ENCODE measurements at regions not wholly inside any gene's neighbourhood (a gene's known extent, or its start where the extent isn't known, plus 50 kb on each side); places are given as distances from the start of the nearest gene placed in this dataset.
"Not testable (repeated sequence)": the region's sequence is repeated elsewhere in the genome, so short reads cannot be mapped to it uniquely, and the experiment has no call there.

DNA sequence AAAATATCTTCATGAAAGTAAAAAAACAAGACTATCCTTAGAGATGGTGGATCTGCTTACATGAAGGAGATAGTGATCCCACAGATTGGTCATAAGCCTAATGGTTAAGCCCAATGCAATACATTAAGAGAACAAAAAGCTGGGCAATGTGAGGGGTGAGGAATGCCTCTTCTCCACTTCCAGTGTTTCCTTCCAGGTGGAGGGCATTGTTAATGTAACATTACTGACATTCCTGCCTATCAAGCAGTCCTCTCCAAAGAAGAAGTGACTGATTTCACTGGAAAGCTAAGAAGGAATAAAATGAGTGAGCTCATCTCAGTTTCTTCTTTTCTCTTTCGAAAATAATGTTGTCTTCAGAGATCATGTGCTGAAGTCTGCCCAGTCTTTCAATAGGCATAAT, 207.8 kb downstream of the RAB38 start:
- DNase-seq = no peak

DNA sequence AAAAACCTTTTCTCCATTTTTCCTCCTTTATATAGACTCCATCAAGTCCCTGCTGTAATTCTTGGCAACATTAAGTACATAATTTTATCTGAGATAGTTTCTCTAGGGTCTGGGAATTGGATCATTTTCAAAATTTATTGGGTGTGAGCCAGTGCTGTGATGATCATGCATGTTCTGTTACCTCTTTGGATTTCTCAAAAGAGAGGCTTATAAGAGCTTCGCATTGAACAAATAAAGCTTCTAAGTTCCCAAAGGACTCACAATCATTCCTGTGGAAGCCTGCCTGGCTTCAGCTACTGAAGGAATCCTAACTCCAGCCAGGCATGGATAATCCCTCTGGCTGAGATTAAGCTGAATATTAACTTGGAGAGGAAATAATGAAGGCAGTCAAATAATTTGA, 208.5 kb downstream of the RAB38 start:
- DNase-seq = peak; percentile 41

DNA sequence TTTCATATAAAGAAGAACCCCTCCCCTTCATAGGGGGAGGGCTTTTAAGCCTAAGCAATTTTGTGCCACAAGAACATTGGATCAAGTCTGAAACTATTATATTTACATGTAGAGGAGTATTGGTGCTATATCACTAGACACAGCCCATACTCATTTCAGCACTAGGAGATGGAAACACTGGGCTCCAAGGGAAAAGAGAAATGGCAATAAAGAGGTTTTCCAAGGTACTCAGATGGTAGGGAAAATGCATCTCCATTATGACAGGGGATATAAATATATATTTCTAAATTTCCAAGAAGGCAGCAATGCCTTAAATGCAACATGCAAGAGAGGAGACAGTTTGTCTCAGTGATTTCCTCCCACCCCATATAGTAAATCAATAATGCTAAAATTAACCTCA, 209.0 kb downstream of the RAB38 start:
- no peak for DNase-seq

DNA sequence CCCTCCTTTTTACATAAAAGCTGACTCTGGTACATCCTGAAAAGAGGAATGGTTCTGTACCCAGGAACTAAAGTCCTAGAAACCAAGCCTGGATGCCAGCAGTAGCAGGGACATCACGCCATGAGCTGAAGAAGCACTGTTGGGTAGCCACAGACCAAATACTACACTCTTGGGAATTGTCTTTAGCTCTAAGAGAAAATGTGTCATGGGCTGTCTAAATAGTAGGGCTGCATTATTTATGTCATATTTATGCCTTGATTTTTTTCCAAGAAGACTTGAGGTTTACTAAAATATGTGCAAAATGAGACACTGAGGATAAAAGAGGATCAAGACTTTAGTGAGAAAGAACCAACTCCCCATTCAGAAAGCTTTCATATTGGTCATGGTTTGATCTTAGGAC, 213.6 kb downstream of the RAB38 start:
- DNase-seq = no peak

DNA sequence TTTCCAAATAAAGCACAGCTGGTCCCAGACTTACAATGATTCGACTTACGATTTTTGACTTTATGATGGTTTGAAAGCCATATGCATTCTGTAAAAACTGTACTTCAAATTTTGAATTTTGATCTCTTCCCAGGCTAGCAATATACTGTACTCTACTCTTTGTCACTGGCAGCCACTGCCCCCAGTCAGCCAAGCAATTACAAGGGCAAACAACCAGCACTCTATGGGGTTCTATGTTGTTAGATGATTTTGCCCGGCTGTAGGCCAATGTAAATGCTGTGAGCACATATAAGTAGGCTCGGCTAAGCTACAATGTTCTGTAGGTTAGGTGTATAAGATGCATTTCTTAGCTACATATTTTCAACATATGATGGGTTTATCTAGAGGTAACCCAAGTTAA, 217.3 kb downstream of the RAB38 start:
- no peak for DNase-seq

DNA sequence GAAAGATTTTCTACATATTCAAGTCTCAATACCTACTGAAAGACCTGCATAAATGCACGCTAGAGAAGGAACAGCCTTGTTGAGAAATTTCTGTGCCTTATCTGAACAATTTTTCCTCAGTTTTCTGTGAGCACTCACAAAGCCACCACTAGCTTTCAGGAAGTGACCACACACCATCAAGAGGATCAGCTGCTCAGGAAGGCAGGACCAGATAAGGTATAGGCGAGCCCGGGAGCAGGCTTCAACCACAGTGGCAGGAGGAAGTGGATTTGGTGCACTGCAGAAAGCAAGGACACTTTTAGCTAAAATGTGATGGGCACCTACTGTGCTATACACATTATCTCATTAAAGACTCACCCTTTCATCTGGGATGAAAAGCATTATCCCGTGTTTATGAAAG, 220.8 kb downstream of the RAB38 start:
- DNase-seq = no peak

DNA sequence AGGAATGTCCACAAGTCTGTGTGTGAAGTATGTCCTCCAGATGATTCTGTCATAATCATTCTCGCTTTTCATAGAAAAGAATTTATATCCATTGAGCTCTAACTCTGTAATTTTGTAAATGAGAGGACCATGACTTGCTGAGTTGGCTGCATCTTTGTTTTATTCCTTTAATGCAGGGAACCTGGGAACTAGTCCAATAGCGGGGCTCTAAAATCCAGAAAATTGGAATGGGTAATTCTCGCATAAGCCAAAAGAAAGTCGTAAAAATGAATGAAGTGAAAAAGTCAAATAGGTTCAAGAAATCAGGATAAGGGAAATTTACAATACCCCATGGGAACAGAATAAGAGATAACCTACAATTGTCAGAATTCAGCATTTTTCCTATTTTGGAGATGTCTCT, 232.5 kb downstream of the RAB38 start:
- peak; percentile 26 for DNase-seq

DNA sequence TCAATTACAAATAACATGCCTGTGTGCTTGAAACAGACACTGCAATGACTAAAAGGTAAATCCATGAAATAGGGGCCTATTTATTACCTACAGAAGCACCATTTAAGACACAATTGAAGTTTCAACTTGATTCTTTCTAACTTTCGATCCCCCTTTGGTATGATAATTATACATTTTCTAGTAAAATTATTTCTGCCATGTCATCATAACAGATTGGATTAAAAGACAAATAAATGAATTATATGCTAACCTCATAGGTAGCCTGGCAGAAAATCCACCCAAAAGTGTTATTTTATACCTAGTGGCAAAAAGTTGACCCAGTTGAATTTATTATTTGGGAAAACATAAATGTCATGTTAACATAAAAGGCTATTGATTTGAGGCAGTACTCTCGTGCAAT, 241.1 kb downstream of the RAB38 start:
- no peak for DNase-seq

DNA sequence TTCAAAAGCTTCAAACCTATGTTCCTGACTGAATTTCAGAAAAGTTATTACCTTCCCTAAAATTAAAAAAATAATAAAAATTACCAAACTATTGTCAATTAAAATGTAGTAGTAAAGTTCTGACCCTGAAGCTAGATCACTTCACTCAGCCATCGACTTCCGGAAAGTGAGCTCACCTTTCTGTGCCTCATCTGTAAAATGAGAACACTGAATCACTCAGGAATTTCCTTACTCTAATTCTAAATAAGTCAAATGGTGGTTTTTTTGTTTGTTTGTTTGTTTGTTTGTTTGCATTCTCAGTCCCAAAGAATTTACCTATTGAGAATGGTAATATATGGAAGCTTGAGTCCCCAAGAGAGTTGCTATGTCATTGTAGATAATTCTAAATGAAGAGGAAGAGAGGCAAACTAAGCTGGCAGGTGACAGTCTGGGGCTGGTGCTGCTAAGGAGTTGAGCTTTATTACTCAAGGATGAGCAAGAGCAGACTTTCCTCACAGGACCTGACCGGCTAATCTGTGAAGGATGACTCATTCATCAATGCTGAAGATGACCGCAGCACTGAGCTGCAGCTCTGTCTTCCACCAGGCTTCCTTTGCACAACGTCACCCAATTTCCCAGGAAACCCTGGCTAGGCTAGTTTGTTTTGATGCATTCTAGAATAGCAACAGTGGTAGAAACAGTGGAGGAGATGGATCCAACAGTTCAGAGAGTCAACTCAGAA, 248.8 kb downstream of the RAB38 start:
- no peak for DNase-seq

DNA sequence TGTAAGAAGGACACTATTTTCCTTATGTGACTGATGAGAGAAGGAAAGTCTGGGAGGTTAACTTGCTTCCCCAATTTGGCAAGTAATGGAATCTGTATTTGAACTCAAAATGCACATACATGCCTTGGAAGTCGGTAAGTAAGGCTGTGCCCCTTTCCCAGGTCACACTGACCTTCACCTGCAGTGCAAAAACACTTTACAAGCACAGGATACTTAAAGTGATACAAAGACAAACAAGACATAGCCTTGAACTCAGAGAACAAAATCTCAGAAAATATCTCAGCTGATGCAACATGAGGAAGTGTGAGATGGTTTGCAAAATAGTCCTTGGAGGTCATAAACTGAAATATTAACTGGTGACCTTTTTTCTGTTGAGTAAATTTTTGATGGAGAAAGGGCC, 251.1 kb downstream of the RAB38 start:
- no peak for DNase-seq

DNA sequence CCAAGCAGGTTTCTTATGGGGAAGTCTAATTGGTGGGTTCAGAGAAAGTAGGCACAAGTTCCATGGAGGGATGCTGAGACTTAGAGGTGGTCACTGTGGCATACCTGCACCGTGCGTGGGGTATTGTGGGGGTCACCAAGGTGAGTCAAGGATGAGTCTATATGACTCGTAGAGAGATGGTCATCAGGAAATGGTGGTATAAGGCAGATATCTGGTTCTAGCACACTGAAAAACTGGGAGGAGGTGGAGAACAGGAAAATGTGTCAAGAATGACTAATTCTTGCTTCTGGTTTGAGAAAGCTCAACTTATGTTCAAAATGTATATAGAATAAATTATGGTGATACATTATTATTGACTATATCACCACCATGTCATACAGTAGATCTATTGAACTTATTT, 258.1 kb downstream of the RAB38 start:
- no peak for DNase-seq

DNA sequence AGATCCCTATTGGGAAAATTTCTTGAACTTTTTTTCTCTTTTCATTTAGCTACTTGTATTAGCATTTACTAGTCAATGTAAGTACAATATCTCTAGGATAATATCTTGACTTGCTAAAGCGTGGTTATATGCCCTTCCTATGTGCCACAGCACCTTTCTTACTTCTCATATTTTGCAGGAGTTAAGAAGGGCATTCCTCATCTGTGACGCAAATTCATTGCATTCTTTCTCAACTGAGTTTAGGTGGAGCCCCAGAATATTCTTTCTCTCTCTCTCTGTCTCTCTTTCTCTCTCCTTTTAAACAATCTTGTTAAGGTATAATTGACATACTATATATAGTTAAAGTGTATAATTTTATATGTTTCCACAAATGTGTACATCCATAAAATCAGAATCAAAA, 266.1 kb downstream of the RAB38 start:
- no peak for DNase-seq

DNA sequence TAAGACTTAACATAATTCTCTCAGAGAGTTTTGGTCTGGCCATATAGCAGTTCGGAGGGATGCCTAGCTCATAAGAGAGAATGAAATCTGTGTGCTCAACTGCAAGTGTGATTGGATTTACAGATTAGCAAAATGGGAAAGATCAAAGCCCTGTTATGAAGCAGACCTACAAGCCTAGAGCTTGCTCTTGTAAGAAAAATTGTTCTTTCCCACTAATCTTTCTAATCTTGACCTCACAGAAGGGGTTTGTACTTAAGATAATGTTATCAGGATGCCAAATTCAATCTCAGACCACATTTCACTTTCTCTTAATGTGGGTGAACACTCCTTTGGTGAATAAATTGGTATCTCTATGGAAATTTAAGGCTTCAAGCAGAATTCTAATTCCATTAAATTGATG, 267.2 kb downstream of the RAB38 start:
- DNase-seq = no peak

DNA sequence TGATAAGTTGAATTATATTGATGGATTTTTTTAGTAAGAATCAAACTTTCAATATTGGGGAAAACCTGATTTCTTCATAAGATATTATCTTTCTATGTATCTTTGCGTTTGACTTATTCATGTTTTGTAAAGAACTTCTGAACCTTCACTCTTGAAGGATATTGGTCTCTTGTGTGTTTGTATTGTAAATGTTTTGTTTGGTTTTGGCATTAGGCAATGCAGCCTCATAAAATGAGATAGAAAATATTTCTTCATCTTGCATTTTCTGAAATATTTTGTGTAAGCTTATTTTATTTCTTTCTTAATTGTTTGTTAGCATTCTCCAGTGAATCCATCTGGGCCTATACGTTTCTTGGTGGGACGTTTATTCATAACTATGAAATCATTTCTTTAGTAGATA, 271.9 kb downstream of the RAB38 start:
- no peak for DNase-seq

DNA sequence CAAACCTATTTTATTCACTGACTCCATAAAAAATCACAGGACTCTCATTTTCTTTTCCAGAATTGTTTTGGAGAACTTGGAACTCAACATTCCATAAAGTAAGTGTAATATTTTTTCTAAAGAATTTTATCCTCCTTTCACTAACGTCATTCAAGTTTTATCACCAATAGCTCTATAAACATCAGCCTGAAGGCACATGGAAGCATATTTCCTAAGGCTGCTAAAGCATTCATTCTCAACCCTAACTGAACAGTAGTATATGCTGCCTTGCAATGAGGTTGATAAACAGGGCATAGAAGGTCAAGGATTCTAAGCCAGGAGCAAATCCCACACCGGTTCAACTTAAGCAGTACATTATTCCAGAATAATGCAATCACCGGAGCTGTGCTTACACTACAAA, 273.9 kb downstream of the RAB38 start:
- DNase-seq = no peak

DNA sequence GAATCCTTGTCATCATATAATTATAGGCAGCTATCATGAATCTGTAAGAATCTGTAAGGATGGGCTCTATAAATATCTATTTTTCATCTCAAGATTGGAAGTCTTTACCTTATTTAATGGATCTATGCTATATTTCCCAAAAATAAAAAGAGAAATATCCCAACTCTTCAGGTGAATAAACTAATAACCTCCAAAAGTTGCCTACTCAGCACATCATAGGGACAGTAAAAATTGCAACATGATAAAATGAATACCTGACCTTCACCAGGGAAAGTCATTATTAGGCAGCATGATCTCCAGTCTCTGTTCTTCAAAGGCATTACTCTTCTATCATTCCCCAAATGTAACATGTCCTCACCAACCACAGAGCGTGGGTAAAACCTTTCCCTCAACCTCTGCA, 277.3 kb downstream of the RAB38 start:
- DNase-seq = no peak

DNA sequence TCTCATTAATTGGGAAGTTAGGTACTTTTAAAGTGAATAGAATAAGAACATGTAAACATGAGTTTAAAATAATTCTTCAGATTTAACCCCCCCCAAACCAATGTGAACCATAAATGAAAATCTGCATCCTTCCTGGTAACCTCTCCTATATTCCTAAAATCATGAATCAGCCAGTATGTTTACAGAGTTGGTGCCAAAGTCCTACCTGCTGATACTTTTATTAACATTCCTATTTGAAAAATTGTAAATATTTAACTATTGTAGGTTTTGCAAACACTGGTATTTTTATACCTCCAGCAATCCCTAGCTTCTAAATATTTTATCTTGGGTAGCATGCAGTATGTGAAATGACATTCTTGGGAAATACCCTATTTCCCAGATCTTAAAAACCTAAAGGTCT, 278.2 kb downstream of the RAB38 start:
- no peak for DNase-seq

DNA sequence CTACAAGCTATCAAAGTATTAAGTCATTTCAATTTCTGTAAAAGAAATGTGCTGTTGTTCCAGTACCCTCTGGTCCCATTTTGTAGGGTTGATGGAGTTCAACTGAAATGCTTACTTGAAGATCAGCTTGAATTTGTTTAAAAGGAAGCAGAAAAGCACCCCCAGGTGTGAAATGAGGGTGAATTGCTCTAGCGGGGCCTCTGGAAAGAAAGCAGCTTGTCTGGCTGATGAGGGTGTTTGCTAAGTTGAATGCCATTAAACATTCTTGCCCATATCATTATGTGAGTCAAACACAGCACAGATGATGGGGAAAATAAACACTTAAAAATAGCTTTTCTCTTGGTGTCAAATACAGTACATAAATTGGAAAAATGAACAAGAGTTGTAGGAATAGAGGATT, 280.3 kb downstream of the RAB38 start:
- no peak for DNase-seq

DNA sequence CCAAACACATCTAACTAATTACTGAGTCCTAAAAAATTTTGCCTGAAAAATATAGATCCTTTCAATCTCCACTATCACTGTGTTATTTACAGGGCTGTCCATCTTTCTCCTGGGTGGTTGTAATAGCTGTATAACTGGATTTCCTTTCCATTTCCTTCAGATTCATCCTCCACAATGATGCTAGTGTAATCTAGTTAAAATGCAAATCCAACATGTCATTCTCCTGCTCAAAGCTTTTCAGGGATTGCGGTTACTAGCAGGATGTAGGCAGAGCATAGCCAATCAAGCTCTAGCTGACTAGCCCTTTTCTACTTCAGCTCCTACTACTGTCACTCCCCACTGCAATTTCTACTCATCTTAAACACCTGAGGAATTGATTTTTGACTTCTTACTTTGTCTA, 283.0 kb downstream of the RAB38 start:
- no peak for DNase-seq

DNA sequence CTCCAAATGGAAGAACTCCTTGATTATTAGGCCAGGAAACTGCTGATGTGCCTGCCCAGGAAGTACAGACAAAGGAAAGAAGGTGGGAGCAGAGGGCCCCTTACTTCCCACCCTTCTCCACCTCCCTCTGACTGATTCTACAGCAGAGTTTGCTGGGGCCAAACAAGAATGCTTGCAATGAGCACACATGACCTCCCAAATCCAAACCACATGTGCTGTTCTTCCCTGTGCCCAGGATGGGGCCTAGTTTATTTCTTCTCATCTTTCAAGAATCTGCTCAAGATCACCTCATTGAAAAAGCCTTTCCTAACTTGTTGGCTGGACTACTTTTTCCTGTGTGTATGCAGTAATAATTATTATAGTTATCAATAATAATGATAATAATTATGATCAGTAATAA, 286.1 kb downstream of the RAB38 start:
- peak; percentile 13 for DNase-seq

DNA sequence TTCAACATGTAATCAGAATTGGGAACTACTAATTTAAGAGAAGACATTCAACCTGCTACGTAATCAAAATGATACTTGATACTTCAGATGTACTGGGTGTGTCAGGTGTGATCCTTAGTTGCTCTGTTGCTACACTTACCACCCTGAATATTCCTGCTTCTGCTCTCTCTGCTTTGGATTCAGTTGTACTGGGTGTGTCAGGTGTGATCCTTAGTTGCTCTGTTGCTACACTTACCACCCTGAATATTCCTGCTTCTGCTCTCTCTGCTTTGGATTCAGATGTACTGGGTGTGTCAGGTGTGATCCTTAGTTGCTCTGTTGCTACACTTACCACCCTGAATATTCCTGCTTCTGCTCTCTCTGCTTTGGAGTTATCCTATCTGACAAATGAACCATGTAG, 290.2 kb downstream of the RAB38 start:
- not testable (repeated sequence) for DNase-seq

DNA sequence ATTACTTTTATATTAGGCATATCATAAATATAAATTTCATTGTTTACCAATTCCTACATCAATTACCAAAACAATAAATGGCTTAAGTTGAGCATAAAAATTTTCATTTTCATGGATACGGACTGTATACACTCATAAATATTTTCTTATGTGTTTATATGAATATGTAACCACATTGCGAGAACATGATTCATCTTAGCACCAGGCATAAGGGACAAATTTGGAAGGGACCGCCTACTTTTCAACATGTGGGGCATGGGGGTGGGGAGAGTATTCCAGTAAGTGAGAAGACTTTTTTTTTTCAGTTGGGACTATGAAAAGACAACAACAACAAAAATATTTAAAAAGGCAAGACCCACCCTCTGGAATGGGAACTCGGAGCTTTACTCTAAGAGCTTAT, 296.1 kb downstream of the RAB38 start:
- no peak for DNase-seq

DNA sequence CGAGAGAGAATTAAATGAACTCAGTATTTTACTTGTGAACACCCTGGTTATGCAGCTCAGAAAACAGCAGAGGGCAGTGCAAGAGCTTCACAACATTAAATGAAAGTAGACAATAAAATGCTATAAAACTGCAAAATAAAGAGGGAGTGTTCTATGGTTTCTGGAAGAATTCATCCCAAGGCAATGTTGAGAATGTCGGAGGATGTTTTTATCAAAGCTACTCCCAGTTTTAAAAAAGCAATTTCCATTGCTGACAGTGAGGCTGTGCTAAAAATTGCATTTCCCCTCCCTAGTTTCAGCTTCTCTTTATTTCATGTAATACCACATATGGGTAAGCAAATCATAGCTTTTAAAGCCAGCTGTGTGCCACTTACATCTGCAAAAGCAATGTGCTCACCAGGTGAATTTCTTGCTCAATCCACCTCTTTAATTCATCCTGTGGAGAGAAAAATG, 296.8 kb downstream of the RAB38 start:
- DNase-seq = peak; percentile 29

DNA sequence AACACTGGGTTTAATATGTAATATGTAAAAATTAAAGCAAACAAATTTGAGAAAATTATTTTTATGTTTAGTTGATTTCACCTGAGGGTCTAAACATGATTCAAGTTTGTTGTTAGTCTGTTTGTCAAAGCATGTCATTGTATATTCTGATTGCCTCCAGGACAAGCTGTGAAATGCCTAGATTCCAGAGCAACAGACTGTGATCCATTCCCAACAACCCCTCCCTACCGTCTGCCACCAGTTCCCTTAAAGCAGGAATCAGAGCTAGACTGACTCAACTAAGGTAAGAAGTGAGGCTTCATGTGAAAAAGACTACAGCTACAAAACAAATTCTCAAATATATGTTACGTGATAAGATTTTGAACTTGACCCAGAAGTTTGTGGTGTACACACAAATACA, 304.2 kb downstream of the RAB38 start:
- DNase-seq = no peak

DNA sequence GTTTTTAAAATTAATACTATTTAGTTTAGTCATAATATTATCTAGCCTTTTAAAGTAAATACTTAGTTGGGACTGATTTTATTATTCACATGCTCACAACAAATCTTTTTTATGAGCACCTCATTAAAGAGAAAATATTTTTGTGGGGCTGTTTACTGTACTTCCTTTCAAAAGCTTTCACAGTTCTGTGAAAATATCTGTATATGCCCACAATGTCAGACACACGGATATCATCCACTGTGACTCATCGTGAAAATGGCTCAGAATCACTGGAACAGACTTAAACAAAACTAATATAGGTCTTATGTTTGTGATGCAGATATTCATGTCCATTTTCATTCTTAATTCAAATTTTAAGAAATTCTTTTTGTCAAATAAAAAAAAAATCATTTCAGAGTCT, 305.2 kb downstream of the RAB38 start:
- no peak for DNase-seq

DNA sequence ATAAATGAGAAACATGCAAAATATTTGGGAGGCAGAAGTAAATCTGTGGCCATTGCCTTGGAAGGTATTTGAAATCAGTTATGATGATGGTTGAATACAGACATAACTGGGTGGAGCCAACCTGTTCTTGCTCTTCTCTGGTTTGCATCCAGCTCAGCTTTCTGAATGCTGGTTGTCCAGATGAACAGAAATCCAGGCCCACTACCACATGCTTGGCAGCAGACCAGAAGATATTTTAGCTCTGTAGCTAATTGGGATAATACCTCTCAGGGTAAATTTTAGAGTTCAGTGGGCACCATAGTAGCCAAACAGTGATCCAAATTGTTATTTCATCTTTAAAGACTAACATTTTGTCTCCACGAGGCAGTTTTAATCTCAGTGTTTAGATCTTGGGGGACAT, 308.3 kb downstream of the RAB38 start:
- DNase-seq = no peak
